HUES64 (cell line): ENCODE measurements at regions not wholly inside any gene's neighbourhood (a gene's known extent, or its start where the extent isn't known, plus 50 kb on each side); places are given as distances from the start of the nearest gene placed in this dataset.

ENCODE experiments used
- H3K27ac ChIP-seq: 2 replicates; pipeline ENCODE4 v1.7.0; 2013; ENCODE audit warnings: low read depth, low read length, inconsistent platforms
- H3K27me3 ChIP-seq: 2 replicates; pipeline ENCODE4 v1.6.1; 2013; ENCODE audit warnings: mild to moderate bottlenecking, low read length; ENCODE audit not compliant: insufficient read depth
- H3K36me3 ChIP-seq: 2 replicates; pipeline ENCODE4 v1.6.1; 2013; ENCODE audit warnings: mild to moderate bottlenecking, low read length; ENCODE audit not compliant: insufficient read depth
- H3K4me1 ChIP-seq: 2 replicates; pipeline ENCODE4 v1.6.1; 2013; ENCODE audit warnings: mild to moderate bottlenecking, low read length, moderate library complexity; ENCODE audit not compliant: insufficient read depth
- H3K4me3 ChIP-seq: 2 replicates; pipeline ENCODE4 v1.5.1; 2013; ENCODE audit warnings: mild to moderate bottlenecking, low read length, moderate library complexity
- H3K9ac ChIP-seq: 2 replicates; pipeline ENCODE4 v1.6.1; 2013; ENCODE audit warnings: mild to moderate bottlenecking, low read depth, low read length
- H3K9me3 ChIP-seq: 2 replicates; pipeline ENCODE4 v1.6.1; 2013; ENCODE audit warnings: low read depth, low read length; ENCODE audit not compliant: insufficient read depth
- WGBS: fragments of 150-250, 120-280 bp; methylation state at CpG from one replicate; pipeline ENCODE4 v1.1.7; 2013; ENCODE audit warnings: missing lambda C conversion rate; 5-methylcytosine and 5-hydroxymethylcytosine counted together

DNA sequence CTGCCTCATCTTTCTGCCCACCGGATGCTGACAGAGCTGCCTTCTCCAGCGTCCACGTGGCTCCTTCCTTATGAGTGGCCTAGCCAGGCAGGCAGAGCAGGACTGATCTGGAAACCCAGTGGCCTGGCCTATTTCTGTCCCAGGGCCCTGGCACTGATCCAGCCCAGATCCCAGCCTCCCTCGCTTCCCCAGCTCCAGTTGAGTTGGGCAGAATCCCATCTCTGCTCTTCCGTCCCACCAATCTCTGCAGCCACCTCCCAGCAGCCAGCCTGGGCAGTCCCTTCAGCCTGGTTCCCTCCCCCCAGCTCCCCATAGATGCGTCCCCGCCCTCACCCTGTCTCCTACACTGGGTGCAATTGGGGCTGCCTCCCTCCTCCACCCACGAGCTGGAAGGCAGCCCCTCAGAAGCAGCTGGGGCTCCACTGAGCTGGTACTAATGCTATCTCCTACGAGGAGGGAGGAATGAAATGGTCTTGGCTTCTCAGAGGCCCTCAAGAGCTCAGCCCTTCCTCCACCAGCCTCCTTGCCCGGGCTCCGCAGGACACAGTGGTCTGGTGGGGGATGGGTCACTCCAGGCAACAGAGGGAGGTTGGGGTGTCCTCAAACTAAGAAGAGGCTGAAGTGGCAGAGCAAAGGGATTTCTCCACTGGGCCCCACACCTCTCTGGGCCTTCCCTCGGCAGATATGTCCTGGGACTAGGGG, 94.2 kb downstream of the PJA1 start:
- no peaks in the 10 kb centered on the region for H3K36me3 ChIP-seq
- H3K27ac ChIP-seq = no peak overlapping the region
- H3K9me3 ChIP-seq = no peaks in the 10 kb centered on the region
- H3K9ac ChIP-seq = no peak overlapping the region
- no peak overlapping the region for H3K4me3 ChIP-seq
- H3K27me3 ChIP-seq = no peaks in the 10 kb centered on the region
- WGBS = 69% methylated on average over 10 of the region's 12 CpGs
- no peaks in the 10 kb centered on the region for H3K4me1 ChIP-seq

DNA sequence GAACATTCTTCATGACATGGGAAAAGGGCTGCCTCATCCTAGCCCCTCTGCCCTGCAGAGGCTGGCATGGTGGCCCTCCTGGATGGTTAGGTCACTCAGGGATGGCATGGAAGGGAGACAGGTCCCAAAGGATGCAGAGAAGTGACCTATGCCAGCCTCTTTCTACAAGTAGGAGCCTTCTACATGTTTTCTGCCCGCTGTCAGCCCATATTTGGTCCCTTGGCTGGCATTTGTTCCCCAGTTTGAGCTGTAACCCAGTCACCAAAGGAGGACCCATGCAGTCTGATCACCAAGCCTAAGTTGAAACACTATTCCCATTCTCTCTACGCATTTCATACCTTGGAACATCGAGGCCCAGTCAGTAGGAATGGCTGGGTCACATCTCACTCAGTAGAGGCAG, 95.4 kb downstream of the PJA1 start:
- WGBS = 96% methylated on average over 3 of the region's 3 CpGs
- no peaks in the 10 kb centered on the region for H3K36me3 ChIP-seq
- H3K9me3 ChIP-seq = no peaks in the 10 kb centered on the region

DNA sequence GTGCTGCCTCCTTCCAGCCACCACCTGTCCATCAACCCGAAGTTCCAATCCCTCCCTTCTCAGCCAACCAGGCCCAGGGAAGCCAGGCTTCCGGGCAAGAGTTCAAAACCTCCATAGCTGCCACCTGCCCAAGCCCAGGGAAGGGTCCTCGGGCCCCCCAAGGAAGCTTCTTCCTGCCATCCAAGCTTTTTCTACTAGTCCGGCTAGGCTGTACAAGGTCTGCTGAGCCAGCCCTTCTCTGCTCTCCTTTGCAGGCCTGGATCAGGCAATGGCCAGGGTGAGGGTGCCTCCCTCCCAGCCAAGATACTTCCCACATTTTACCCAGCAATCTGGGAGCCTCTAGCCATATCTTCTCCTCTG, 96.2 kb downstream of the PJA1 start:
- no peaks in the 10 kb centered on the region for H3K4me1 ChIP-seq
- H3K4me3 ChIP-seq = no peak overlapping the region
- no peak overlapping the region for H3K9ac ChIP-seq
- no peaks in the 10 kb centered on the region for H3K27me3 ChIP-seq
- WGBS = 92% methylated on average over 4 of the region's 4 CpGs
- no peak overlapping the region for H3K27ac ChIP-seq
- H3K9me3 ChIP-seq = no peaks in the 10 kb centered on the region
- H3K36me3 ChIP-seq = no peaks in the 10 kb centered on the region

More for the DNA sequence above, 95.4 kb downstream of the PJA1 start:
- no peak overlapping the region for H3K27ac ChIP-seq
- H3K4me3 ChIP-seq = no peak overlapping the region
- no peaks in the 10 kb centered on the region for H3K27me3 ChIP-seq
- no peaks in the 10 kb centered on the region for H3K4me1 ChIP-seq
- H3K9ac ChIP-seq = no peak overlapping the region

DNA sequence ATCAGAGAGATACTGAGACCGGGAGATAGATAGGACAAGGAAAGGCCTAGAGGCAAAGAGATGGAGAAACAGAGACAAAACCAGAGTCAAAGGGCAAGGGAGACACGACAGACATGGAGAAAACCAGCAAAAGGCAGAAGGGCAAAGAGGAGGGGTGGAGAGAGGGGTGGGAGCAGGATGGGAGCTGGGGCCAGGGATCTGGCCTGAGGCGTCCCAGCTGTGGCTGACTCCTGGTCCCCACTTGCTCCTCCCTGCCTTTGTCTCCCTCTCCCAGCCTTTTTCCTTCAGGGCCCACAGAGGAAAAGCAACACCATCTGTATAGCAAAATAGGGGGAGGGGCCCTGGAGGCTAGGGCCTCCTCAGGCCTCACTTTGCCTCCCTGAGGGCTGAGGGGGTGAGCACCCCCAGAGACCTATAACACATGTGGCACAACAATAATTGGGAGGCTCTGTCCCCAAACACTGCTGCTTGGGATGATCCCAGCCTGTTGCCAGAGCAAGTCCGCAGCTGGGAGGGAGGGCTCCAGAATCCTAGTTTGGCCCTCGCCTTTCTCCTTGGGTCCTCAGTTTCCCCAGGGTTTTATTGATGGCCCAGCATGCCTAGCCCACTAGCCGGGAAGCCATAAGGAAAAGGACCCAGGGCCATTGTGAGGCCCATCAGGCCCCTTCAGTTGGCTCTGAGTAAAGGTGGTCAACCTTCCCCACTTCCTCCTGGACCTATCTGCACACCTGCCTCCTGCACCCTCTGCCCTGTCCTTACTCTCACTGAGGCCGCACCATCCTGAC, 96.8 kb downstream of the PJA1 start:
- no peaks in the 10 kb centered on the region for H3K4me1 ChIP-seq
- no peak overlapping the region for H3K9ac ChIP-seq
- H3K27ac ChIP-seq = no peak overlapping the region
- H3K9me3 ChIP-seq = no peaks in the 10 kb centered on the region
- no peaks in the 10 kb centered on the region for H3K36me3 ChIP-seq
- no peaks in the 10 kb centered on the region for H3K27me3 ChIP-seq
- WGBS = 88% methylated on average over 7 of the region's 7 CpGs
- H3K4me3 ChIP-seq = no peak overlapping the region

DNA sequence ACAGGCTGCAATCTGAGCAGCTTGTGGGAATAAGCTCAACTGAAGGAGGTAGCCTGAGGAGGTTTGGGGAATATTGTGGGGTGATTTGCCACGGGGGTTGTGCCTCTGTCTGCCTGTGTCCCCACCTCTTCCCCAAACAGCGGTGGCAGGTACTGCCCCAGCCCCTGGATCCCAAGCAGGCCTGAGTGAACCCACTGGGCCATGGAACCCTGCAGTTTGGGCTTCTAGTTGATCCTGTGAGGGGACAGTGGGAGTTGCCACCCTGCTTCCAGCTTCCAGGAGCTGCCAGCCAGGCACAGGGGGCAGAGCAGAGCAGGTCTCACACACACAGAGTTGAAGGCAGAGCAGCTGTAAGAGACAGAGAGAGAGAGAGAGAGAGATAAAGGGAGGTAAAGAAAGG, 97.4 kb downstream of the PJA1 start:
- Histone ChIP-seq H3K9me3 (no peaks in the 10 kb centered on the region), H3K9ac (no peak overlapping the region), H3K27me3 (no peaks in the 10 kb centered on the region), H3K4me1 (no peaks in the 10 kb centered on the region), H3K4me3 (no peak overlapping the region), H3K36me3 (no peaks in the 10 kb centered on the region), H3K27ac (no peak overlapping the region)
- WGBS = 88% methylated on average over 1 of the region's 2 CpGs

DNA sequence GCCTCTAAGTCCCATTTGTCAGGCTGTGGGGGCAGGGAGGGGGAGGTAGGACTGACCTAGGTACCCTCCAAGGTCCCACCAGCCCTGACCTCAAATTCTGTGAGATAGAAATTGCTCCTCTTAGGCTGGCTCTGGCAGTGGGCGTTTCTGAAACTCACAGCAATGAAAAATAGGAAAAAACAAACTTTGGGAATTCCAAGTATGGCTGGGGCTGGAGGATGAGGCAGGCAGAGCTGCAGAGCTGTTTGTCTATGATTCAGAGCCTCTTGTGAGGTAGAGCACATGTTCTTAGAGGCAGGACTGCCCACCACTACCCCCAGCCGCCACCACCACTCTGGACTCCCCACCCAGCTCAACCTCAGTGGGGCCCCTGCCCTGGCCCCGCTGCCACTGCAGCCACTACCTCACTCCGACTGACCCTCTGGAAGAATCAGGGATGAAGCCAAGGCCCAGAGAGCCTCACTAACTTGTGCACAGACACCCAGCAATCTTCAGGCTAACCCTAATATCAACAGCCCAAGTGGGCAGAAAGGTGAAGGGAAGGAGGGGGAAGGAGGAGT, 98.2 kb downstream of the PJA1 start:
- Histone ChIP-seq H3K27me3 (no peaks in the 10 kb centered on the region), H3K4me1 (no peaks in the 10 kb centered on the region), H3K9ac (no peak overlapping the region), H3K4me3 (no peak overlapping the region), H3K9me3 (no peaks in the 10 kb centered on the region), H3K27ac (no peak overlapping the region), H3K36me3 (no peaks in the 10 kb centered on the region)
- WGBS = 92% methylated on average over 4 of the region's 4 CpGs

DNA sequence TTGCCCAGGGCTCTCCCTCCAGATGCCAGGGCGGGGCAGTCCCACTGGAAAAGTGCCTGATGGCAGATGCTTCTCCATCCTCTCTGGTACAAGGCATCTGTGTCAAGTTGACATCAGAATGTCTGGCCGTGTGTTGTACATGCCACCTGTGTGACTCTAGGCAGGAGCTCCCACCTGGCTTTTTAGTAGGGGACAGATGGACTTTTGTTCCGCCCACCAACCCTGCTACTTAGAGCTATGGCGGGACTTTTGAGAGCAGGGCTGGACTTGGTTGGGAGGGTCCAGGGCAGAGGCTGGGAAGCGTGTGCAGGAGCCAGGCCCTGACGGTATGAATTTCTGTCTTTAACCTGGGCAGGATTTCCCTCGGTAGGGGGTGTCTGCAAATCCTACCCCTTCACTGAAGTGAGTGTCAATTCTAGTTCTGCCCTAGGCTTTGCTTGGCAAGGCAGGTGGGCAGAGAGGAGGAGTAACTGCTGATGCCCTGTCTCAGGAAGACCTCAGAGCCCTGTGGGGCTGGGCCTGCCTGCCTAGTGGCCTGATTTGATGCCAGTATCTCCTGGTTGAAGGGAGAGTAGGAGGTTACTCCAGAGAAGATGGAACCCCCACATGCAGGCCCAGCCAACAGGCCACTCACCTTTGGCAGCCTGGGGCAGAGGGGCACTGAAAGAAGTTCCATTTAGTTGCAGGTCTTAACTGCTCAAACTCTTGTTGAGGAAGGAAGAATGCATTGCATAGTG, 99.1 kb downstream of the PJA1 start:
- H3K36me3 ChIP-seq = no peaks in the 10 kb centered on the region
- H3K27me3 ChIP-seq = no peaks in the 10 kb centered on the region
- 90% methylated on average over 7 of the region's 7 CpGs for WGBS
- H3K27ac ChIP-seq = no peak overlapping the region
- H3K9ac ChIP-seq = no peak overlapping the region
- no peak overlapping the region for H3K4me3 ChIP-seq
- H3K4me1 ChIP-seq = no peaks in the 10 kb centered on the region
- no peaks in the 10 kb centered on the region for H3K9me3 ChIP-seq

DNA sequence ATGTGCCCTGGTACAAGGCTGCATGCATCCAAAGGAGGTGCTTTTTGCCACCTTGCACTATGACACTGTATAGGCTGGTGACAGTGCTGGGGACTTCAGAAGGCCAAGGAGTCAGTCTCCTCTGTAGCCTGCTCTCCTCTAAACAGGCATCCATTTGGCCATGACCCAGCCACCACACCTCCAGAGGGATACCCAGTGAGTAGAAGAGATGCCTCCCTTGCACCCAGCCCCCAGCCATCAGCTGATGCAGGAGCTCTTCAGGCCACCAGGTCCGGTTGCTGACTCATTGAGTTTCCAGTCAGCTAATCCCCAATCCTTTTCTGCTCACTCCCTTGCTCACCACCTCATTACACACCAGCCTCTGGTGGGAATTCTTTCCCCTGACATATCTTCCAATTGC, 99.8 kb downstream of the PJA1 start:
- no peaks in the 10 kb centered on the region for H3K36me3 ChIP-seq
- 83% methylated on average over 1 of the region's 1 CpG for WGBS
- H3K4me3 ChIP-seq = no peak overlapping the region
- no peak overlapping the region for H3K27ac ChIP-seq
- no peaks in the 10 kb centered on the region for H3K4me1 ChIP-seq
- H3K9ac ChIP-seq = no peak overlapping the region
- no peaks in the 10 kb centered on the region for H3K27me3 ChIP-seq
- H3K9me3 ChIP-seq = no peaks in the 10 kb centered on the region

DNA sequence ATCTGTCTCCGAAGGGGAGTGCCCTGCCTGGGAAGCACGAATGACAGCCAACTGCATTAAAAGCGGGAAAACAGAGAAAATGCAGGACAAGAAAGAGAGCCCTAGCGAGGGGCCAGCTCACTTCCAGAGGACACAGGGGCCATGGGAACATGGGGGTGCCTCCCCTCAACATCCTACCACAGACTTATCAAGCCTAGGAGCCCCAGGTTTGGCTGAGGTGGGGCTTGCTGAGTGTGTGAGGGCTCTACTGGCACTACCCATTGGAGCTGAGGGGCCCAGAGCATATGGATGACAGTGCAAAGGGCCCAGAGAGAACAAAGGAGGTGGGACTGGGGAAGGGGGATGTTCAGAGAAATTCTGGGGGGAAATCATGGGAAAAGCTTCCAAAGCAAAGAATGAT, 101.8 kb downstream of the PJA1 start:
- H3K9me3 ChIP-seq = no peaks in the 10 kb centered on the region
- no peaks in the 10 kb centered on the region for H3K27me3 ChIP-seq

DNA sequence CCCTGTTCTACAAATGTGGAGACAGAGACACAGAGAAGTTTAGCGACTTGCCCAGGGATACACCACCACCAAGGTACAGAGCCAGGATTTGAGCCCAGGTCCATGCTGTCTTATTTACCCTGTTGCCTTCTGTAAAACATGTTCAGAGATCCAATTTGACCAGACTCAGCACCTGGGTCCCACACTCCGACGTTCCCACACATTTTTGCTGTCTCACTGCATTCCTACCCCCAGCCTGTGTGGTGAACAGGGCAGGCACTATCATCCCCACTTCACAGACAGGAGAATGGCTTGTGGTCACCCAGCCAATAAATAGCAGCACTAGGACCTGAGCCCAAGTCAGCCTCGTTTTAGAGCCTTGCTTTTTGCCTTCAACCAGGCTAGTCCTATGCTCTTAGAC, 102.8 kb downstream of the PJA1 start:
- Histone ChIP-seq H3K9me3 (no peaks in the 10 kb centered on the region), H3K27me3 (no peaks in the 10 kb centered on the region)
- 84% methylated on average over 4 of the region's 4 CpGs for WGBS

More for the DNA sequence above, 101.8 kb downstream of the PJA1 start:
- no peak overlapping the region for H3K27ac ChIP-seq
- H3K4me3 ChIP-seq = no peak overlapping the region
- no peaks in the 10 kb centered on the region for H3K36me3 ChIP-seq
- WGBS = 84% methylated on average over 4 of the region's 4 CpGs
- no peak overlapping the region for H3K9ac ChIP-seq
- no peaks in the 10 kb centered on the region for H3K4me1 ChIP-seq

More for the DNA sequence above, 102.8 kb downstream of the PJA1 start:
- Histone ChIP-seq H3K9ac (no peak overlapping the region), H3K4me3 (no peak overlapping the region), H3K27ac (no peak overlapping the region), H3K4me1 (no peaks in the 10 kb centered on the region), H3K36me3 (no peaks in the 10 kb centered on the region)
